ENCODE measurements at regions not wholly inside any gene's neighbourhood (a gene's known extent, or its start where the extent isn't known, plus 50 kb on each side); places are given as distances from the start of the nearest gene placed in this dataset.

GRCh38 chr5:63081402-63081801, 502.8 kb downstream of the LRRC70 start:
- TF ChIP-seq POLR2A (IDR thresholded peaks at IDR 0.05) (no peak), CTCF (IDR thresholded peaks at IDR 0.05) (no peak)
- intact Hi-C loops (cut with DNase I; ENCODE audit: low total_unique reads) = no loop called here
- no peak for DNase-seq (ENCODE audit: low spot score in 2 of 2)
- no peak overlapping the region for H3K4me3 ChIP-seq (ENCODE audit: low read depth, poor library complexity, severe bottlenecking)

- intact Hi-C loops (cut with DNase I; ENCODE audit: low total_unique reads) = no loop called here
- 67 to 72% methylated on average over 3 of the region's 3 CpGs for WGBS, 2 donors
- TF ChIP-seq POLR2A (IDR thresholded peaks at IDR 0.05) = no peak
- TF ChIP-seq CTCF (IDR thresholded peaks at IDR 0.05) = no peak
- no peak overlapping the region for H3K4me3 ChIP-seq (ENCODE audit: low read depth, poor library complexity, severe bottlenecking)
- no peak for DNase-seq (ENCODE audit: low spot score in 2 of 2)
Observed at GRCh38 chr5:63070001-63070400, 491.4 kb downstream of the LRRC70 start.

GRCh38 chr5:63055421-63055820, 476.8 kb downstream of the LRRC70 start:
- WGBS, 2 donors = 74 to 78% methylated on average over 1 of the region's 1 CpG
- TF ChIP-seq POLR2A (IDR thresholded peaks at IDR 0.05) (no peak), CTCF (IDR thresholded peaks at IDR 0.05) (no peak)
- DNase-seq (ENCODE audit: low spot score in 2 of 2) = no peak
- intact Hi-C loops (cut with DNase I; ENCODE audit: low total_unique reads) = no loop called here
- H3K4me3 ChIP-seq (ENCODE audit: low read depth, poor library complexity, severe bottlenecking) = no peak overlapping the region

- intact Hi-C loops (cut with DNase I; ENCODE audit: low total_unique reads) = no loop called here
- no peak for DNase-seq (ENCODE audit: low spot score in 2 of 2)
Observed at GRCh38 chr5:63053019-63053638, 474.5 kb downstream of the LRRC70 start.

GRCh38 chr5:63050916-63051315, 472.3 kb downstream of the LRRC70 start:
- TF ChIP-seq CTCF (IDR thresholded peaks at IDR 0.05) (no peak), POLR2A (IDR thresholded peaks at IDR 0.05) (no peak)
- intact Hi-C loops (cut with DNase I; ENCODE audit: low total_unique reads) = no loop called here
- WGBS, 2 donors = 26 to 51% methylated on average over 2 of the region's 2 CpGs
- DNase-seq (ENCODE audit: low spot score in 2 of 2) = no peak
- no peak overlapping the region for H3K4me3 ChIP-seq (ENCODE audit: low read depth, poor library complexity, severe bottlenecking)

More at GRCh38 chr5:63053019-63053638, 474.5 kb downstream of the LRRC70 start:
- 53 to 78% methylated on average over 6 of the region's 6 CpGs for WGBS, 2 donors
- TF ChIP-seq POLR2A (IDR thresholded peaks at IDR 0.05) = no peak
- no peak for TF ChIP-seq CTCF (IDR thresholded peaks at IDR 0.05)
- no peak overlapping the region for H3K4me3 ChIP-seq (ENCODE audit: low read depth, poor library complexity, severe bottlenecking)

- TF ChIP-seq POLR2A (IDR thresholded peaks at IDR 0.05) (no peak), CTCF (IDR thresholded peaks at IDR 0.05) (no peak)
- WGBS, 2 donors = 69 to 73% methylated on average over 1 of the region's 1 CpG
- DNase-seq (ENCODE audit: low spot score in 2 of 2) = no peak
- H3K4me3 ChIP-seq (ENCODE audit: low read depth, poor library complexity, severe bottlenecking) = no peak overlapping the region
- intact Hi-C loops (cut with DNase I; ENCODE audit: low total_unique reads) = no loop called here
Observed at GRCh38 chr5:63049935-63050334, 471.3 kb downstream of the LRRC70 start.

Data from lower leg skin (tissue), 4 donors.